ENCODE measurements at regions not wholly inside any gene's neighbourhood (a gene's known extent, or its start where the extent isn't known, plus 50 kb on each side); places are given as distances from the start of the nearest gene placed in this dataset.

- TF ChIP-seq EZH2phosphoT487 (conservative IDR thresholded peaks at IDR 0.05; ENCODE audit: low read length), result no peak
- TF ChIP-seq, protein P1, sequence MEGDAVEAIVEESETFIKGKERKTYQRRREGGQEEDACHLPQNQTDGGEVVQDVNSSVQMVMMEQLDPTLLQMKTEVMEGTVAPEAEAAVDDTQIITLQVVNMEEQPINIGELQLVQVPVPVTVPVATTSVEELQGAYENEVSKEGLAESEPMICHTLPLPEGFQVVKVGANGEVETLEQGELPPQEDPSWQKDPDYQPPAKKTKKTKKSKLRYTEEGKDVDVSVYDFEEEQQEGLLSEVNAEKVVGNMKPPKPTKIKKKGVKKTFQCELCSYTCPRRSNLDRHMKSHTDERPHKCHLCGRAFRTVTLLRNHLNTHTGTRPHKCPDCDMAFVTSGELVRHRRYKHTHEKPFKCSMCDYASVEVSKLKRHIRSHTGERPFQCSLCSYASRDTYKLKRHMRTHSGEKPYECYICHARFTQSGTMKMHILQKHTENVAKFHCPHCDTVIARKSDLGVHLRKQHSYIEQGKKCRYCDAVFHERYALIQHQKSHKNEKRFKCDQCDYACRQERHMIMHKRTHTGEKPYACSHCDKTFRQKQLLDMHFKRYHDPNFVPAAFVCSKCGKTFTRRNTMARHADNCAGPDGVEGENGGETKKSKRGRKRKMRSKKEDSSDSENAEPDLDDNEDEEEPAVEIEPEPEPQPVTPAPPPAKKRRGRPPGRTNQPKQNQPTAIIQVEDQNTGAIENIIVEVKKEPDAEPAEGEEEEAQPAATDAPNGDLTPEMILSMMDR (IDR thresholded peaks at IDR 0.05; ENCODE audit: insufficient read depth, low read length, poor library complexity, severe bottlenecking), result no peak
Observed at GRCh38 chr3:71973274-71974030, 188.5 kb upstream of the PROK2 start.

Measured in SU-DHL-6 (cell line).